WERI-Rb-1 (cell line): ENCODE measurements at regions not wholly inside any gene's neighbourhood (a gene's known extent, or its start where the extent isn't known, plus 50 kb on each side); places are given as distances from the start of the nearest gene placed in this dataset.

Experiments
- DNase-seq: peaks from one replicate; pipeline ENCODE4 v3.0.0-alpha.2; 2020
- H3K27ac ChIP-seq: fragments of 250-450 bp; sonication (Bioruptor Pico); 2 replicates; pipeline ENCODE4 v1.5.1; 2020; ENCODE audit warnings: mild to moderate bottlenecking, moderate library complexity
- H3K27me3 ChIP-seq: fragments of 250-450 bp; sonication (Bioruptor Pico); 2 replicates; pipeline ENCODE4 v1.5.1; 2021; ENCODE audit warnings: mild to moderate bottlenecking, low read depth, moderate library complexity; ENCODE audit not compliant: insufficient read depth, severe bottlenecking
- H3K36me3 ChIP-seq: fragments of 250-450 bp; sonication (Bioruptor Pico); 2 replicates; pipeline ENCODE4 v1.5.1; 2020; ENCODE audit warnings: mild to moderate bottlenecking, moderate library complexity
- H3K4me3 ChIP-seq: 2 replicates; pipeline ENCODE4 v1.5.1; 2011; ENCODE audit warnings: low read depth, mild to moderate bottlenecking, control low read depth, low read length
- H3K9me3 ChIP-seq: fragments of 250-450 bp; sonication (Bioruptor Pico); 2 replicates; pipeline ENCODE4 v1.5.1; 2021; ENCODE audit warnings: mild to moderate bottlenecking, moderate library complexity; ENCODE audit not compliant: severe bottlenecking
- TF ChIP-seq, protein P1 (sequence below): IDR thresholded peaks from 2 replicates; pipeline ENCODE4 v1.5.1; 2011; ENCODE audit warnings: low read depth, mild to moderate bottlenecking, control low read depth, inconsistent platforms, low read length

DNA sequence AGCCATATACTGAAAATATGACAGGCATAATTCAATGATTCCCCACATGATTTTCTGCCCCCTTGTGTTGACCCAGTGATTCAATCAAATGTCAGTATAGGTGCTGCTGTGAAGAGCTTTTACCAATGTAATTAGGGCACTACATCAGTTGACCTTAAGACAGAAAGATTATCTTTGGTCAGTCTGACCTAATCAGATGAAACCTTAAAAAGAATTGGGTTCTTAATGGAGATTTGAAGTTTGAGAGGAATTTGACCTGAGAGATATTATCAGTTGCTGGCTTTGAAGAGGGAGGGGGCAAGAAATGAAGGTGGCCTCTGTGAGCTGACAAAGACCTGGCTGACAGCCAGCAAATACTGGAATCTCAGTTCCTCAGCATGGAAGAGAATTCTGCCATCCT is 358.7 kb upstream of the CA10 start:
- no peaks in the 10 kb centered on the region for H3K27me3 ChIP-seq
- no peak overlapping the region for H3K27ac ChIP-seq
- TF ChIP-seq, protein P1, sequence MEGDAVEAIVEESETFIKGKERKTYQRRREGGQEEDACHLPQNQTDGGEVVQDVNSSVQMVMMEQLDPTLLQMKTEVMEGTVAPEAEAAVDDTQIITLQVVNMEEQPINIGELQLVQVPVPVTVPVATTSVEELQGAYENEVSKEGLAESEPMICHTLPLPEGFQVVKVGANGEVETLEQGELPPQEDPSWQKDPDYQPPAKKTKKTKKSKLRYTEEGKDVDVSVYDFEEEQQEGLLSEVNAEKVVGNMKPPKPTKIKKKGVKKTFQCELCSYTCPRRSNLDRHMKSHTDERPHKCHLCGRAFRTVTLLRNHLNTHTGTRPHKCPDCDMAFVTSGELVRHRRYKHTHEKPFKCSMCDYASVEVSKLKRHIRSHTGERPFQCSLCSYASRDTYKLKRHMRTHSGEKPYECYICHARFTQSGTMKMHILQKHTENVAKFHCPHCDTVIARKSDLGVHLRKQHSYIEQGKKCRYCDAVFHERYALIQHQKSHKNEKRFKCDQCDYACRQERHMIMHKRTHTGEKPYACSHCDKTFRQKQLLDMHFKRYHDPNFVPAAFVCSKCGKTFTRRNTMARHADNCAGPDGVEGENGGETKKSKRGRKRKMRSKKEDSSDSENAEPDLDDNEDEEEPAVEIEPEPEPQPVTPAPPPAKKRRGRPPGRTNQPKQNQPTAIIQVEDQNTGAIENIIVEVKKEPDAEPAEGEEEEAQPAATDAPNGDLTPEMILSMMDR, result no peak
- H3K9me3 ChIP-seq, result no peaks in the 10 kb centered on the region
- no peak overlapping the region for H3K4me3 ChIP-seq
- H3K36me3 ChIP-seq, result no peaks in the 10 kb centered on the region
- no peak for DNase-seq

DNA sequence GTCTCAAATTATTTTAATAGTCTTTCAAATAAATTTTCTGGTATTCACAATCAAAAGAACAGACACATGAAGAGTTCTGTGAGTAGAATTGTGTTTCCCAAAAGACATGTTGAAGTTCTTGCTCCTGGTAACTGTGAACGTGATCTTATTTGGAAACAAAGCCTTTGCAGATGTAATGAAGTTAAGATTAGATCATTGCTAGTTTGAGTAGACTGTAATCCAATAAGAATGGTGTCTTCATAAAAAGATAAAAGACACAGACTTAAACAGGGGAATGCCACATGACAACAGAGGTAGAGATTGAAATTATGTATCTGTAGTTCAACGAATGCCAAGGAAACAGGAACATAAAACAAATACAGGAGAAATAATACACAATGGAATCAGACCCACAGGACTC is 357.4 kb upstream of the CA10 start:
- H3K27me3 ChIP-seq, result no peaks in the 10 kb centered on the region
- TF ChIP-seq, protein P1, result no peak
- no peaks in the 10 kb centered on the region for H3K9me3 ChIP-seq
- H3K36me3 ChIP-seq, result no peaks in the 10 kb centered on the region
- H3K4me3 ChIP-seq, result no peak overlapping the region
- H3K27ac ChIP-seq, result no peak overlapping the region
- DNase-seq, result no peak

DNA sequence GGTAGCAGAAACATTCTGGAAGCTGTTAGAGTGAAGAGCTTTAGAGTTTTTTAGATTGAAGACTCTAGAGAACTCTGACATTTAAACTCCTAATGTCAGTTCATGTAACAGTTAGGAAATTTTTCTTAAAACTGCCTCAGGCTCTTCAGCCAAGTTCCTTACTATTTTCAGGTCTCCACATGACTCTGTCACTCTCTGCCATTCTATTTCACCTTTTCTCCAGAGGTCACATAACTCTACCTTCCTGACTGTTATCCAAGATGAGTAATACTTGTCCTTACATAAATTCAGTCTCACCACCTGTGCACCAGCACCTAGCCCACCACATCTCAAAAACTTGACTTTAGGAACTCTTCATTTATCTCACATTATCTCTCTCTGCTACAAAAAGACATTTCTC is 347.1 kb upstream of the CA10 start:
- H3K9me3 ChIP-seq, result no peaks in the 10 kb centered on the region
- no peak for DNase-seq
- H3K27me3 ChIP-seq, result peaks cover 3% of the 10 kb centered on the region
- no peak overlapping the region for H3K27ac ChIP-seq
- TF ChIP-seq, protein P1, result no peak
- no peaks in the 10 kb centered on the region for H3K36me3 ChIP-seq
- no peak overlapping the region for H3K4me3 ChIP-seq

DNA sequence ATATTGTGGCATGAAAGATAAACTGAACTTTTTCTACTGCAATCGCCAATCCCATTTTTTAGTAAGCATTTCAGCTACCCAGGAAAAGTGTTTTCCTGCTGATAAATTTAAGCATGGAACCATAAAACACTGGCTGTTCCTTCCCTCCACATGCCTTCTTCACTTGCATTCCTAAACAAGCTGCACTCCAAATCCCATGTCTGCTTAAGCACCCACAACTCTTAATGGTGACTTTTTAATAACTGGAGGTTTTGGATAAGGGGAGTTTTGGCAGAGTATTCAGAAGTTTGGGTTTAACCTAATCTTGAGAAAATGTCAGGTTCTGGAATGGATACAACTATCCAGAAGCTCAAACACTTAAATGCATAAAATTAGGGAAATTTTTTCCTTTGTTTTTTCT is 345.6 kb upstream of the CA10 start:
- H3K36me3 ChIP-seq, result no peaks in the 10 kb centered on the region
- DNase-seq, result no peak
- H3K27ac ChIP-seq, result no peak overlapping the region
- H3K4me3 ChIP-seq, result no peak overlapping the region
- no peaks in the 10 kb centered on the region for H3K9me3 ChIP-seq
- TF ChIP-seq, protein P1, result no peak
- peaks cover 10% of the 10 kb centered on the region for H3K27me3 ChIP-seq

DNA sequence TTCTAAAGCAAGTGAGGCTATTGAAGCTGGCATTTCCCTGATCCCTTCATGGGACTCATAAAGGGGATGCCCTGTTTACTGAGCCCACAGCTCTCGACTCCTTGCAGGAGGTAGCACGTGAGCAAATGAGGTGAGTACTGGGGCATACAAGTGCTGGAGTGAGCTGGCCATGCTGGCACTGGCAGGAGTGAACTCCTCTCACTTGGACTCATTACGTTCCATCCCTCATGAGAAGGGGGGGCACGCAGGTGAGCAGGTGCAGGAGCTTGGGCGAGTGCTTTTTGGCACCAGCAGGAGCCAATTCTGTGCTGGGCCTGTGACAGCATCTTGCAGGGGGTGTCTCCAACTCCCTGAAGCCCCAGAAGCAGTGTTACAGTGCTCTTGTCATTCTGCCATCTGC is 337.1 kb upstream of the CA10 start:
- no peak for DNase-seq
- TF ChIP-seq, protein P1, result no peak
- Histone ChIP-seq H3K27me3 (peaks cover 8% of the 10 kb centered on the region), H3K27ac (no peak overlapping the region), H3K4me3 (no peak overlapping the region), H3K36me3 (no peaks in the 10 kb centered on the region), H3K9me3 (peaks cover 2% of the 10 kb centered on the region)

DNA sequence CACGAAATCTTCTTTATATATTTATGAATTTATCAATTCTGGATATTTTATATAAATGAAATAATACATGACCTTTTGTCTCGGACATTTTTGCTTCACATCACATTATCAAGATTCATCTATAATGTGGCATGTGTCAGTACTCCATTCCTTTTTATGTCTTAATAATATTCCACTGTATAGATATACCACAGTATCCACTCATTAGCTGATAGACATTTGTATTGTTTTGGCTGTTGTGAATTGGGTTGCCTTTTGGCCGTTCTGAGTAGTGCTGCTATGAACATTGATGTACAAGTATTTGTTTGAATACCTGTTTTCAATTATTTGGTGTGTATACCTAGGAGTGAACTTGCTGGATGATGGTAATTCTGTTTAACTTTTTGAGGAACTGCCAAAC is 323.8 kb upstream of the CA10 start:
- Histone ChIP-seq H3K9me3 (peaks cover 2% of the 10 kb centered on the region), H3K36me3 (no peaks in the 10 kb centered on the region), H3K27me3 (peaks cover 15% of the 10 kb centered on the region), H3K4me3 (no peak overlapping the region), H3K27ac (no peak overlapping the region)
- DNase-seq, result no peak
- TF ChIP-seq, protein P1, result no peak
